Peyer's patch (tissue), 4 donors: ENCODE measurements at regions not wholly inside any gene's neighbourhood (a gene's known extent, or its start where the extent isn't known, plus 50 kb on each side); places are given as distances from the start of the nearest gene placed in this dataset.

Source experiments
- DNase-seq, 3 donors: peaks; one replicate each; pipeline ENCODE4 v3.0.0-alpha.2; 2017 to 2019
- H3K27ac ChIP-seq, 4 donors: fragments of 200-600 bp; sonication (generic); one replicate each; pipeline ENCODE4 v1.5.1; 2016 to 2019
- H3K27me3 ChIP-seq, 2 donors: fragments of 200-600 bp; sonication (generic); one replicate each; pipeline ENCODE4 v1.5.1; 2019
- H3K36me3 ChIP-seq, 3 donors: fragments of 200-600 bp; sonication (generic); one replicate each; pipeline ENCODE4 v1.5.1; 2016 to 2019
- H3K4me1 ChIP-seq, 4 donors: fragments of 200-600 bp; sonication (generic); one replicate each; pipeline ENCODE4 v1.5.1; 2016 to 2019
- H3K4me3 ChIP-seq, 4 donors: fragments of 200-600 bp; sonication (generic); 1 replicate in 3 of 4; 2 replicates in 1 of 4; pipeline ENCODE4 v1.5.1; 2016 to 2019; ENCODE audit warnings: mild to moderate bottlenecking in 1 of 4
- H3K9me3 ChIP-seq, 4 donors: fragments of 200-600 bp; sonication (generic); one replicate each; pipeline ENCODE4 v1.5.1; 2016 to 2019; ENCODE audit warnings: mild to moderate bottlenecking in 1 of 4
- CTCF ChIP-seq, 6 experiments: fragments of 450-650 bp in 4 of 6; fragments of 200-600 bp in 2 of 6; sonication (generic) in 1 of 6; IDR thresholded peaks; one replicate each; pipeline ENCODE4 v1.5.1; 2017 to 2019; ENCODE audit warnings: antibody characterized with exemption in 6 of 6, mild to moderate bottlenecking in 3 of 6, moderate library complexity in 1 of 6
- POLR2A ChIP-seq, 2 donors: fragments of 450-650 bp; IDR thresholded peaks; one replicate each; pipeline ENCODE4 v1.5.1; 2017; ENCODE audit warnings: antibody characterized with exemption in 2 of 2, mild to moderate bottlenecking in 2 of 2, moderate library complexity in 2 of 2

- Histone ChIP-seq H3K27ac (no peak overlapping the region), H3K36me3 (no peaks in the 10 kb centered on the region), H3K9me3 (peaks cover 0 to 2% (median 0%) of the 10 kb centered on the region in 4 donors), H3K27me3 (no peaks in the 10 kb centered on the region), H3K4me1 (no peaks in the 10 kb centered on the region), H3K4me3 (no peak overlapping the region)
- no peak for TF ChIP-seq CTCF (IDR thresholded peaks at IDR 0.05)
- no peak for TF ChIP-seq POLR2A (IDR thresholded peaks at IDR 0.05)
- DNase-seq, result no peak
Observed at GRCh38 chr16:11446566-11447119, 101.4 kb downstream of the RMI2 start.

- no peaks in the 10 kb centered on the region for H3K27me3 ChIP-seq
- no peak overlapping the region for H3K4me3 ChIP-seq
- no peaks in the 10 kb centered on the region for H3K36me3 ChIP-seq
- no peak for DNase-seq
- H3K9me3 ChIP-seq, result no peaks in the 10 kb centered on the region
- no peak for TF ChIP-seq POLR2A (IDR thresholded peaks at IDR 0.05)
- no peak for TF ChIP-seq CTCF (IDR thresholded peaks at IDR 0.05)
- no peaks in the 10 kb centered on the region for H3K4me1 ChIP-seq
- H3K27ac ChIP-seq, result no peak overlapping the region
Observed at GRCh38 chr16:11447272-11447671, 102.0 kb downstream of the RMI2 start.

- no peak for DNase-seq
- no peak overlapping the region for H3K27ac ChIP-seq
- H3K4me3 ChIP-seq, result no peak overlapping the region
- H3K4me1 ChIP-seq, result no peaks in the 10 kb centered on the region
- H3K9me3 ChIP-seq, result no peaks in the 10 kb centered on the region
- no peaks in the 10 kb centered on the region for H3K36me3 ChIP-seq
- TF ChIP-seq CTCF (IDR thresholded peaks at IDR 0.05) (no peak), POLR2A (IDR thresholded peaks at IDR 0.05) (no peak)
- H3K27me3 ChIP-seq, result no peaks in the 10 kb centered on the region
Observed at GRCh38 chr16:11447836-11448235, 102.6 kb downstream of the RMI2 start.

GRCh38 chr16:11448796-11449416 is 103.6 kb downstream of the RMI2 start:
- Histone ChIP-seq H3K36me3 (no peaks in the 10 kb centered on the region), H3K4me1 (no peaks in the 10 kb centered on the region), H3K9me3 (no peaks in the 10 kb centered on the region), H3K27me3 (no peaks in the 10 kb centered on the region), H3K27ac (no peak overlapping the region), H3K4me3 (no peak overlapping the region)
- TF ChIP-seq POLR2A (IDR thresholded peaks at IDR 0.05) (no peak), CTCF (IDR thresholded peaks at IDR 0.05) (no peak)
- DNase-seq, result no peak

- no peak overlapping the region for H3K4me3 ChIP-seq
- no peaks in the 10 kb centered on the region for H3K27me3 ChIP-seq
- H3K4me1 ChIP-seq, result no peaks in the 10 kb centered on the region
- H3K36me3 ChIP-seq, result no peaks in the 10 kb centered on the region
- no peaks in the 10 kb centered on the region for H3K9me3 ChIP-seq
- DNase-seq, result no peak
- TF ChIP-seq CTCF (IDR thresholded peaks at IDR 0.05) (no peak), POLR2A (IDR thresholded peaks at IDR 0.05) (no peak)
- H3K27ac ChIP-seq, result no peak overlapping the region
Observed at GRCh38 chr16:11449716-11450115, 104.5 kb downstream of the RMI2 start.
